Peyer's patch (tissue), 4 donors: ENCODE measurements at regions not wholly inside any gene's neighbourhood (a gene's known extent, or its start where the extent isn't known, plus 50 kb on each side); places are given as distances from the start of the nearest gene placed in this dataset.

Experiments used
- DNase-seq, 3 donors: peaks; one replicate each; pipeline ENCODE4 v3.0.0-alpha.2; 2017 to 2019
- H3K27ac ChIP-seq, 4 donors: fragments of 200-600 bp; sonication (generic); one replicate each; pipeline ENCODE4 v1.5.1; 2016 to 2019
- H3K27me3 ChIP-seq, 2 donors: fragments of 200-600 bp; sonication (generic); one replicate each; pipeline ENCODE4 v1.5.1; 2019
- H3K36me3 ChIP-seq, 3 donors: fragments of 200-600 bp; sonication (generic); one replicate each; pipeline ENCODE4 v1.5.1; 2016 to 2019
- H3K4me1 ChIP-seq, 4 donors: fragments of 200-600 bp; sonication (generic); one replicate each; pipeline ENCODE4 v1.5.1; 2016 to 2019
- H3K4me3 ChIP-seq, 4 donors: fragments of 200-600 bp; sonication (generic); 1 replicate in 3 of 4; 2 replicates in 1 of 4; pipeline ENCODE4 v1.5.1; 2016 to 2019; ENCODE audit warnings: mild to moderate bottlenecking in 1 of 4
- H3K9me3 ChIP-seq, 4 donors: fragments of 200-600 bp; sonication (generic); one replicate each; pipeline ENCODE4 v1.5.1; 2016 to 2019; ENCODE audit warnings: mild to moderate bottlenecking in 1 of 4
- CTCF ChIP-seq, 6 experiments: fragments of 450-650 bp in 4 of 6; fragments of 200-600 bp in 2 of 6; sonication (generic) in 1 of 6; IDR thresholded peaks; one replicate each; pipeline ENCODE4 v1.5.1; 2017 to 2019; ENCODE audit warnings: antibody characterized with exemption in 6 of 6, mild to moderate bottlenecking in 3 of 6, moderate library complexity in 1 of 6
- POLR2A ChIP-seq, 2 donors: fragments of 450-650 bp; IDR thresholded peaks; one replicate each; pipeline ENCODE4 v1.5.1; 2017; ENCODE audit warnings: antibody characterized with exemption in 2 of 2, mild to moderate bottlenecking in 2 of 2, moderate library complexity in 2 of 2

GRCh38 chr5:125630237-125630636, 793.0 kb upstream of the GRAMD2B start:
- Histone ChIP-seq H3K9me3 (no peaks in the 10 kb centered on the region), H3K27ac (no peak overlapping the region)

GRCh38 chr5:125633523-125633922, 789.7 kb upstream of the GRAMD2B start:
- H3K4me3 ChIP-seq: no peak overlapping the region
- DNase-seq: no peak
- no peaks in the 10 kb centered on the region for H3K36me3 ChIP-seq
- no peak for TF ChIP-seq POLR2A (IDR thresholded peaks at IDR 0.05)
- no peak for TF ChIP-seq CTCF (IDR thresholded peaks at IDR 0.05)
- H3K4me1 ChIP-seq: no peaks in the 10 kb centered on the region
- H3K9me3 ChIP-seq: no peaks in the 10 kb centered on the region
- no peaks in the 10 kb centered on the region for H3K27me3 ChIP-seq
- H3K27ac ChIP-seq: no peak overlapping the region

More at GRCh38 chr5:125630237-125630636, 793.0 kb upstream of the GRAMD2B start:
- H3K27me3 ChIP-seq: no peaks in the 10 kb centered on the region
- H3K4me3 ChIP-seq: no peak overlapping the region
- DNase-seq: no peak
- no peaks in the 10 kb centered on the region for H3K36me3 ChIP-seq
- no peaks in the 10 kb centered on the region for H3K4me1 ChIP-seq
- TF ChIP-seq POLR2A (IDR thresholded peaks at IDR 0.05): no peak
- TF ChIP-seq CTCF (IDR thresholded peaks at IDR 0.05): no peak

- no peak overlapping the region for H3K4me3 ChIP-seq
- no peaks in the 10 kb centered on the region for H3K36me3 ChIP-seq
- TF ChIP-seq POLR2A (IDR thresholded peaks at IDR 0.05) (no peak), CTCF (IDR thresholded peaks at IDR 0.05) (no peak)
- DNase-seq: no peak
- H3K27ac ChIP-seq: no peak overlapping the region
- H3K9me3 ChIP-seq: no peaks in the 10 kb centered on the region
- H3K27me3 ChIP-seq: no peaks in the 10 kb centered on the region
- no peaks in the 10 kb centered on the region for H3K4me1 ChIP-seq
Measured at GRCh38 chr5:125634216-125634835, 788.9 kb upstream of the GRAMD2B start.

GRCh38 chr5:125639858-125640257, 783.4 kb upstream of the GRAMD2B start:
- H3K9me3 ChIP-seq: no peaks in the 10 kb centered on the region
- TF ChIP-seq POLR2A (IDR thresholded peaks at IDR 0.05): no peak
- no peak for TF ChIP-seq CTCF (IDR thresholded peaks at IDR 0.05)
- no peaks in the 10 kb centered on the region for H3K4me1 ChIP-seq
- DNase-seq: no peak
- H3K4me3 ChIP-seq: no peak overlapping the region
- no peaks in the 10 kb centered on the region for H3K27me3 ChIP-seq
- no peak overlapping the region for H3K27ac ChIP-seq
- H3K36me3 ChIP-seq: no peaks in the 10 kb centered on the region

GRCh38 chr5:125652761-125653160, 770.4 kb upstream of the GRAMD2B start:
- H3K27ac ChIP-seq: no peak overlapping the region
- no peaks in the 10 kb centered on the region for H3K9me3 ChIP-seq
- H3K36me3 ChIP-seq: no peaks in the 10 kb centered on the region
- no peaks in the 10 kb centered on the region for H3K27me3 ChIP-seq
- H3K4me3 ChIP-seq: no peak overlapping the region
- TF ChIP-seq POLR2A (IDR thresholded peaks at IDR 0.05): no peak
- TF ChIP-seq CTCF (IDR thresholded peaks at IDR 0.05): no peak
- DNase-seq: no peak
- H3K4me1 ChIP-seq: no peaks in the 10 kb centered on the region

- DNase-seq: no peak
- no peak overlapping the region for H3K27ac ChIP-seq
- H3K4me1 ChIP-seq: peaks cover 0 to 5% (median 0%) of the 10 kb centered on the region in 4 donors
- H3K9me3 ChIP-seq: no peaks in the 10 kb centered on the region
- TF ChIP-seq POLR2A (IDR thresholded peaks at IDR 0.05) (no peak), CTCF (IDR thresholded peaks at IDR 0.05) (no peak)
- H3K4me3 ChIP-seq: no peak overlapping the region
- H3K27me3 ChIP-seq: no peaks in the 10 kb centered on the region
- no peaks in the 10 kb centered on the region for H3K36me3 ChIP-seq
Measured at GRCh38 chr5:125654392-125654791, 768.8 kb upstream of the GRAMD2B start.
